ENCODE measurements at regions not wholly inside any gene's neighbourhood (a gene's known extent, or its start where the extent isn't known, plus 50 kb on each side); places are given as distances from the start of the nearest gene placed in this dataset.

DNA sequence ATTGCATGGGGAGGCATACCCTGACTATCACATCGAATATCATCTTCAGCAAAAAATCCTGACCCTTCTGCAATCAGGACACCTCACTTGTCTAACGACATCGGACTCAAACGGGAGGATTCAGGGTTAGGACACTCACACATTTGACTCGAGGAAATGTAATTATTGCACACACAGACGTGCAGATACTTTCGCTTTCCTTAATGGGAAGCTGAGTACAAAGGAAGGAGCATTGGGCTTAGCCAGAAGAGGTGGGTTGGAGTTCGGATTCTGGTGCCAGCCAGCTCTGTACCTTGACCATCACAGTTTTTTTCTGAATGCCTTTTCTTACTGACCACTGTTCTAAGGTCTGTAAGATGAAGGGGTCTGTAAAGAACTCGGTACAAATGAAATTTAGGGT is 260.4 kb downstream of the GALC start:
- H3K36me3 ChIP-seq, result no peaks in the 10 kb centered on the region
- no peak for TF ChIP-seq CTCF (IDR thresholded peaks at IDR 0.05; ENCODE audit: low read depth, low read length)
- H3K27me3 ChIP-seq, result no peaks in the 10 kb centered on the region
- H3K9me3 ChIP-seq (ENCODE audit: low read depth), result no peaks in the 10 kb centered on the region
- H3K4me3 ChIP-seq, result no peak overlapping the region
- no peak overlapping the region for H3K27ac ChIP-seq
- no peak for DNase-seq (ENCODE audit: low read depth in 1 of 2, low spot score in 1 of 2)
- H3K4me1 ChIP-seq (ENCODE audit: low read depth), result no peaks in the 10 kb centered on the region

DNA sequence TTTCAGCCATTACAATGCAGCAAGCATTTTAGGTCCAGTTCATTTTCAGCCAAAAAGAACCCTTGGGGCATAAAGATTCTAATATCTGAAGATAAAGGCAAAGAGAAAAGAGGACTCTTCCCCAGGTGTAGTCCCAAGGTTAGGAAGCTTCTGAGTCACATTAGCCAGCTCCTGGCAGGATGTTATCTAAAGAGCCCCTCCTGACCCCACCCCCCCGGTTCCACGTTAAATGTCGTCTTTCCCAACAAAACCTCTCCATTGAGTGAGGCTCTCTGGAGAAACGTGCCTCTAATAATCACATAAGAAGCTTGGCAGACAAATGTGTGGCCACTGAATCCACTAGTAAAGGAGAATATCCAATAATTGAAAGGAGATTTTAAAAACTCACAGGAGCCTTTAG is 267.7 kb downstream of the GALC start:
- DNase-seq (ENCODE audit: low read depth in 1 of 2, low spot score in 1 of 2), result no peak
- H3K27ac ChIP-seq, result no peak overlapping the region
- TF ChIP-seq CTCF (IDR thresholded peaks at IDR 0.05; ENCODE audit: low read depth, low read length), result no peak
- H3K4me3 ChIP-seq, result no peak overlapping the region
- H3K4me1 ChIP-seq (ENCODE audit: low read depth), result no peaks in the 10 kb centered on the region
- no peaks in the 10 kb centered on the region for H3K36me3 ChIP-seq
- H3K9me3 ChIP-seq (ENCODE audit: low read depth), result no peaks in the 10 kb centered on the region
- H3K27me3 ChIP-seq, result no peaks in the 10 kb centered on the region

- H3K27ac ChIP-seq, result no peak overlapping the region
- H3K4me3 ChIP-seq, result no peak overlapping the region
- DNase-seq (ENCODE audit: low read depth in 1 of 2, low spot score in 1 of 2), result no peak
- TF ChIP-seq CTCF (IDR thresholded peaks at IDR 0.05; ENCODE audit: low read depth, low read length), result no peak
- no peaks in the 10 kb centered on the region for H3K4me1 ChIP-seq (ENCODE audit: low read depth)
- no peaks in the 10 kb centered on the region for H3K9me3 ChIP-seq (ENCODE audit: low read depth)
- H3K36me3 ChIP-seq, result no peaks in the 10 kb centered on the region
- H3K27me3 ChIP-seq, result no peaks in the 10 kb centered on the region
Measured at GRCh38 chr14:87712396-87713090, 280.4 kb downstream of the GALC start.

- TF ChIP-seq CTCF (IDR thresholded peaks at IDR 0.05; ENCODE audit: low read depth, low read length), result no peak
- H3K27me3 ChIP-seq, result no peaks in the 10 kb centered on the region
- no peak overlapping the region for H3K4me3 ChIP-seq
- no peak overlapping the region for H3K27ac ChIP-seq
- no peaks in the 10 kb centered on the region for H3K36me3 ChIP-seq
- no peak for DNase-seq (ENCODE audit: low read depth in 1 of 2, low spot score in 1 of 2)
- H3K4me1 ChIP-seq (ENCODE audit: low read depth), result no peaks in the 10 kb centered on the region
- H3K9me3 ChIP-seq (ENCODE audit: low read depth), result no peaks in the 10 kb centered on the region
Measured at GRCh38 chr14:87705439-87705896, 287.5 kb downstream of the GALC start.

GRCh38 chr14:87698481-87698880 is 294.5 kb downstream of the GALC start:
- Histone ChIP-seq H3K4me3 (no peak overlapping the region), H3K4me1 (ENCODE audit: low read depth) (no peaks in the 10 kb centered on the region), H3K9me3 (ENCODE audit: low read depth) (no peaks in the 10 kb centered on the region), H3K27ac (no peak overlapping the region), H3K36me3 (no peaks in the 10 kb centered on the region), H3K27me3 (no peaks in the 10 kb centered on the region)
- DNase-seq (ENCODE audit: low read depth in 1 of 2, low spot score in 1 of 2), result no peak
- TF ChIP-seq CTCF (IDR thresholded peaks at IDR 0.05; ENCODE audit: low read depth, low read length), result no peak
